CD4-positive, alpha-beta T cell (primary cell): ENCODE measurements at regions not wholly inside any gene's neighbourhood (a gene's known extent, or its start where the extent isn't known, plus 50 kb on each side); places are given as distances from the start of the nearest gene placed in this dataset.

ENCODE experiments used
- ATAC-seq: fragments of 200-7000 bp; cut with Tn5 transposase; one replicate; pipeline ENCODE4 v1.10.0; 2022; ENCODE audit warnings: mild to moderate bottlenecking; ENCODE audit not compliant: poor library complexity
- CTCF ChIA-PET: fragments of 350-600 bp; sonication (Branson Sonifier 250); formaldehyde crosslinking; loops from one replicate; lab custom pipeline; 2021; ENCODE audit warnings: antibody characterized with exemption, inconsistent platforms; lab: Charles Lee
- POLR2A ChIA-PET: fragments of 350-600 bp; sonication (Branson Sonifier 250); formaldehyde crosslinking; loops from one replicate; lab custom pipeline; 2021; ENCODE audit warnings: antibody characterized with exemption, inconsistent platforms; lab: Charles Lee
- DNase-seq, 14 experiments: peaks; one replicate each; pipeline ENCODE4 v3.0.0-alpha.2; 2013 to 2020; ENCODE audit warnings: mixed read lengths in 2 of 14
- H3K27ac ChIP-seq, 2 donors: one replicate each; pipeline versions ENCODE4 v1.5.1 to v1.7.0; 2013; ENCODE audit warnings: low read length in 2 of 2, low read depth in 1 of 2, mild to moderate bottlenecking in 1 of 2
- H3K27me3 ChIP-seq, 2 experiments: 1 replicate in 1 of 2; 2 replicates in 1 of 2; pipeline versions ENCODE4 v1.6.1 to v1.7.0; 2013; ENCODE audit warnings: low read length in 2 of 2, control low read depth in 1 of 2, mild to moderate bottlenecking in 1 of 2, moderate library complexity in 1 of 2; ENCODE audit not compliant: insufficient read depth in 2 of 2, control insufficient read depth in 1 of 2
- H3K36me3 ChIP-seq: one replicate; pipeline ENCODE4 v1.6.1; 2013; ENCODE audit warnings: low read length, control low read depth; ENCODE audit not compliant: insufficient read depth
- H3K4me1 ChIP-seq: one replicate; pipeline ENCODE4 v1.6.1; 2013; ENCODE audit warnings: low read length, control low read depth; ENCODE audit not compliant: insufficient read depth
- H3K4me3 ChIP-seq: one replicate; pipeline ENCODE4 v1.5.1; 2013; ENCODE audit warnings: mild to moderate bottlenecking, low read length, moderate library complexity
- H3K9me3 ChIP-seq, 2 experiments: 1 replicate in 1 of 2; 2 replicates in 1 of 2; pipeline versions ENCODE4 v1.6.1 to v1.7.0; 2013; ENCODE audit warnings: low read length in 2 of 2, mild to moderate bottlenecking in 2 of 2, control low read depth in 1 of 2, moderate library complexity in 1 of 2; ENCODE audit not compliant: control insufficient read depth in 1 of 2, insufficient read depth in 1 of 2
- H3K27ac Mint-ChIP-seq: one replicate; pipeline ENCODE4 v1.8.0; 2020; ENCODE audit warnings: mixed read lengths
- H3K27me3 Mint-ChIP-seq: one replicate; pipeline ENCODE4 v1.8.0; 2021; ENCODE audit warnings: mixed read lengths
- H3K36me3 Mint-ChIP-seq: one replicate; pipeline ENCODE4 v1.8.0; 2021; ENCODE audit warnings: low read depth, mixed read lengths
- H3K4me1 Mint-ChIP-seq: one replicate; pipeline ENCODE4 v1.8.0; 2021; ENCODE audit warnings: low read depth, mixed read lengths
- H3K4me3 Mint-ChIP-seq: one replicate; pipeline ENCODE4 v1.8.0; 2020; ENCODE audit warnings: mild to moderate bottlenecking, mixed read lengths
- H3K9me3 Mint-ChIP-seq: one replicate; pipeline ENCODE4 v1.8.0; 2020; ENCODE audit warnings: mixed read lengths
- CTCF ChIP-seq: fragments of 200-600 bp; IDR thresholded peaks from one replicate; pipeline ENCODE4 v1.8.0; 2022; ENCODE audit warnings: antibody characterized with exemption, mild to moderate bottlenecking
- intact Hi-C, 2 experiments: fragments of 100-400 bp; cut with DNase I in 1 of 2; cut with micrococcal nuclease in 1 of 2; formaldehyde crosslinking; loops; one replicate each; pipeline versions ENCODE4 v1.15.1 to v1.9.0; 2023 to 2025; cut with DNase I, micrococcal nuclease

DNA sequence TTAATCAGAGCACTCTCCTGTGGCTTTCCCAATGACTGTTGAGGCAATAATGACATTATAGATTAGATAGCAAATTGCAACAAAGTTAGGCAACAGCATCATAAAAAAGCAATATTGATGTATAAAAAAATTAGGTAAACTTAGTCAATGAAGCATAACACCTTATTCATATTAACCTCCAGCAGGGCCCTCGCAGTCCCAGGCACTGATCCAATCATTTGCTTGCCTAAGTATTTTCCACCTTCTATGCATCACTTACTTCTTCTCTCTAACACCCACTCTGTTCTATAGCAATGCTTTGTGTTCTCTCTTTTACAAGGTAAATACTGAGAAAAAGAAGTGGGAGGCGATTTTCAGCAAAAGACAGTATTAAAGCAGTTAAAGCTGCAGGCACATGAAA lies 833.5 kb upstream of the ADGRL3 start:
- CTCF ChIA-PET, result no interaction called here
- intact Hi-C loops, result no loop called here
- Histone ChIP-seq H3K27ac (no peak overlapping the region), H3K4me1 (no peaks in the 10 kb centered on the region), H3K36me3 (no peaks in the 10 kb centered on the region), H3K27me3 (no peaks in the 10 kb centered on the region), H3K9me3 (peaks cover 0 to 5% of the 10 kb centered on the region in 2 experiments), H3K4me3 (no peak overlapping the region)
- H3K36me3 Mint-ChIP-seq, result no peaks in the 10 kb centered on the region
- no peak overlapping the region for H3K27ac Mint-ChIP-seq
- no peaks in the 10 kb centered on the region for H3K4me1 Mint-ChIP-seq
- ATAC-seq (no peak), DNase-seq (no peak)
- POLR2A ChIA-PET, result no interaction called here
- no peak for TF ChIP-seq CTCF
- H3K9me3 Mint-ChIP-seq, result peaks cover 11% of the 10 kb centered on the region
- no peaks in the 10 kb centered on the region for H3K27me3 Mint-ChIP-seq
- no peak overlapping the region for H3K4me3 Mint-ChIP-seq

- DNase-seq (no peak), ATAC-seq (no peak)
- CTCF ChIA-PET, result no interaction called here
- H3K27ac Mint-ChIP-seq, result no peak overlapping the region
- H3K4me3 ChIP-seq, result no peak overlapping the region
- H3K4me3 Mint-ChIP-seq, result no peak overlapping the region
- no peak for TF ChIP-seq CTCF
- H3K9me3 Mint-ChIP-seq, result peaks cover 5% of the 10 kb centered on the region
- no peaks in the 10 kb centered on the region for H3K36me3 Mint-ChIP-seq
- POLR2A ChIA-PET, result no interaction called here
- H3K27ac ChIP-seq, result no peak overlapping the region
- H3K4me1 Mint-ChIP-seq, result no peaks in the 10 kb centered on the region
- H3K27me3 ChIP-seq, result no peaks in the 10 kb centered on the region
- H3K27me3 Mint-ChIP-seq, result no peaks in the 10 kb centered on the region
- intact Hi-C loops, result no loop called here
- peaks cover 0 to 5% of the 10 kb centered on the region in 2 experiments for H3K9me3 ChIP-seq
- no peaks in the 10 kb centered on the region for H3K4me1 ChIP-seq
- H3K36me3 ChIP-seq, result no peaks in the 10 kb centered on the region
Observed at GRCh38 chr4:60368986-60369385, 831.1 kb upstream of the ADGRL3 start.

- intact Hi-C loops, result no loop called here
- TF ChIP-seq CTCF, result no peak
- H3K4me3 ChIP-seq, result no peak overlapping the region
- Mint-ChIP-seq H3K9me3 (peaks cover 13% of the 10 kb centered on the region), H3K4me3 (no peak overlapping the region), H3K27ac (no peak overlapping the region), H3K36me3 (no peaks in the 10 kb centered on the region), H3K4me1 (no peaks in the 10 kb centered on the region), H3K27me3 (no peaks in the 10 kb centered on the region)
- CTCF ChIA-PET, result no interaction called here
- peaks cover 5 to 13% of the 10 kb centered on the region in 2 experiments for H3K9me3 ChIP-seq
- no peaks in the 10 kb centered on the region for H3K36me3 ChIP-seq
- ATAC-seq (no peak), DNase-seq (no peak)
- H3K27ac ChIP-seq, result no peak overlapping the region
- POLR2A ChIA-PET, result no interaction called here
- no peaks in the 10 kb centered on the region for H3K27me3 ChIP-seq
- no peaks in the 10 kb centered on the region for H3K4me1 ChIP-seq
Observed at GRCh38 chr4:60378010-60378409, 822.1 kb upstream of the ADGRL3 start.
